Mucosa of rectum (tissue), 2 donors: ENCODE measurements at regions not wholly inside any gene's neighbourhood (a gene's known extent, or its start where the extent isn't known, plus 50 kb on each side); places are given as distances from the start of the nearest gene placed in this dataset.

Experiments used
- H3K27ac ChIP-seq, 2 donors: one replicate each; pipeline ENCODE4 v1.7.0; 2013; ENCODE audit warnings: inconsistent platforms in 2 of 2, low read depth in 2 of 2, low read length in 2 of 2
- H3K27me3 ChIP-seq, 2 donors: one replicate each; pipeline ENCODE4 v1.7.0; 2013; ENCODE audit warnings: low read length in 2 of 2; ENCODE audit not compliant: control insufficient read depth in 2 of 2, insufficient read depth in 2 of 2
- H3K36me3 ChIP-seq, 2 donors: one replicate each; pipeline ENCODE4 v1.7.0; 2013; ENCODE audit warnings: low read length in 2 of 2; ENCODE audit not compliant: control insufficient read depth in 2 of 2, insufficient read depth in 2 of 2
- H3K4me1 ChIP-seq, 2 donors: one replicate each; pipeline ENCODE4 v1.7.0; 2013; ENCODE audit warnings: low read length in 2 of 2, mild to moderate bottlenecking in 1 of 2; ENCODE audit not compliant: control insufficient read depth in 2 of 2, insufficient read depth in 2 of 2
- H3K4me3 ChIP-seq, 2 donors: one replicate each; pipeline ENCODE4 v1.7.0; 2013; ENCODE audit warnings: low read length in 2 of 2
- H3K9ac ChIP-seq, 2 donors: one replicate each; pipeline ENCODE4 v1.7.0; 2013; ENCODE audit warnings: low read length in 2 of 2, low read depth in 1 of 2, mild to moderate bottlenecking in 1 of 2
- H3K9me3 ChIP-seq, 2 donors: one replicate each; pipeline ENCODE4 v1.7.0; 2013; ENCODE audit warnings: low read length in 2 of 2; ENCODE audit not compliant: control insufficient read depth in 2 of 2
- donor health status: healthy.
- donor health status: Normal muscosa, but diverticular disease.

- no peak overlapping the region for H3K4me3 ChIP-seq
- H3K27ac ChIP-seq = no peak overlapping the region
- no peaks in the 10 kb centered on the region for H3K27me3 ChIP-seq
- no peak overlapping the region for H3K9ac ChIP-seq
- H3K4me1 ChIP-seq = no peaks in the 10 kb centered on the region
- H3K9me3 ChIP-seq = no peaks in the 10 kb centered on the region
- no peaks in the 10 kb centered on the region for H3K36me3 ChIP-seq
Measured at GRCh38 chr1:218572050-218572449, 226.9 kb downstream of the TGFB2 start.

DNA sequence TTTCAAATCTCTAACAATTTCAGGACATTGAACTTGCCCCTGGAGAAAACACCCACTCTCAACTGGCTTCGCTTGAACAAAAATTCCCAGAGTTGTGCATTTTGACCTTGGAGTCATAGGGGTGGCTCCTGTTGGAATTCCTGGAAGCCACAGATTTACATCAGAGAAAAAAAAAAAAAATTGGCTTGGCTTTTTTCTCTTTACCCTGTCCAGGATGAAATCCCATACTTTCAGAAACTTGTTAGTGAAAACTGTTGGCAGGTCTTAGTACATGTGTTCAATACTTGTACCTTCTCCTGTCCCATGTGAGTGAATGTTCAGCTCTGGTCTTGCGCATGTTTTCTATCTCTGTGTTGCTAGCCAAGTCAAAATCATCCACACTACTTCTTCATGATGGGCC lies 228.8 kb downstream of the TGFB2 start:
- Histone ChIP-seq H3K9me3 (no peaks in the 10 kb centered on the region), H3K4me3 (no peak overlapping the region), H3K4me1 (no peaks in the 10 kb centered on the region), H3K9ac (no peak overlapping the region), H3K27ac (no peak overlapping the region), H3K36me3 (no peaks in the 10 kb centered on the region), H3K27me3 (no peaks in the 10 kb centered on the region)

- H3K27me3 ChIP-seq = no peaks in the 10 kb centered on the region
- no peaks in the 10 kb centered on the region for H3K36me3 ChIP-seq
- H3K9ac ChIP-seq = no peak overlapping the region
- H3K9me3 ChIP-seq = no peaks in the 10 kb centered on the region
- H3K4me3 ChIP-seq = no peak overlapping the region
- H3K4me1 ChIP-seq = no peaks in the 10 kb centered on the region
- H3K27ac ChIP-seq = no peak overlapping the region
Measured at GRCh38 chr1:218575079-218575478, 229.9 kb downstream of the TGFB2 start.

DNA sequence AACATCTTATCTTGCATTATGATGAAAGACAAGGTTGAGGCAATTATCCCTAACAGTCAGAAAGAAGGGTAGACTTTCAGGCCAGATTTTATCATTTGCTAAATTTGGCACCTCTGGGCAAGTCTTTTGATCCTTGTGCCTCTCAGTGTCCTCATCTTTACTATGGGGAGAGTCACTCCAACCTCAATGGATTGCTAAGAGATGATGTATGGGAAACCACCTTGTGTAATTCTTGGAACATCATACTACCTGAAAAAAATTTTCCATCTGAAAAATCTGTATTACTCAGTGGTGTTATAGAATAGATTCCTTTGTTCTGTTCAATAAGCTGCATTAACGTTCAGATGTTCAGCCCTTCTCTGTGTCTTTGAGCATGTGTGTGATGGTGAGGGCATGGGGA lies 230.7 kb downstream of the TGFB2 start:
- H3K27ac ChIP-seq = no peak overlapping the region
- H3K4me3 ChIP-seq = no peak overlapping the region
- H3K27me3 ChIP-seq = no peaks in the 10 kb centered on the region
- H3K4me1 ChIP-seq = no peaks in the 10 kb centered on the region
- H3K9me3 ChIP-seq = no peaks in the 10 kb centered on the region
- no peak overlapping the region for H3K9ac ChIP-seq
- H3K36me3 ChIP-seq = no peaks in the 10 kb centered on the region

- H3K27me3 ChIP-seq = no peaks in the 10 kb centered on the region
- no peaks in the 10 kb centered on the region for H3K4me1 ChIP-seq
- H3K27ac ChIP-seq = no peak overlapping the region
- H3K36me3 ChIP-seq = no peaks in the 10 kb centered on the region
- peaks cover 0 to 2% of the 10 kb centered on the region in 2 donors for H3K9me3 ChIP-seq
- no peak overlapping the region for H3K4me3 ChIP-seq
- no peak overlapping the region for H3K9ac ChIP-seq
Measured at GRCh38 chr1:218582646-218583045, 237.5 kb downstream of the TGFB2 start.

GRCh38 chr1:218584418-218585155 lies 239.5 kb downstream of the TGFB2 start:
- Histone ChIP-seq H3K9ac (no peak overlapping the region), H3K27ac (no peak overlapping the region), H3K27me3 (no peaks in the 10 kb centered on the region), H3K9me3 (peaks cover 0 to 2% of the 10 kb centered on the region in 2 donors), H3K4me1 (no peaks in the 10 kb centered on the region), H3K36me3 (no peaks in the 10 kb centered on the region), H3K4me3 (no peak overlapping the region)

DNA sequence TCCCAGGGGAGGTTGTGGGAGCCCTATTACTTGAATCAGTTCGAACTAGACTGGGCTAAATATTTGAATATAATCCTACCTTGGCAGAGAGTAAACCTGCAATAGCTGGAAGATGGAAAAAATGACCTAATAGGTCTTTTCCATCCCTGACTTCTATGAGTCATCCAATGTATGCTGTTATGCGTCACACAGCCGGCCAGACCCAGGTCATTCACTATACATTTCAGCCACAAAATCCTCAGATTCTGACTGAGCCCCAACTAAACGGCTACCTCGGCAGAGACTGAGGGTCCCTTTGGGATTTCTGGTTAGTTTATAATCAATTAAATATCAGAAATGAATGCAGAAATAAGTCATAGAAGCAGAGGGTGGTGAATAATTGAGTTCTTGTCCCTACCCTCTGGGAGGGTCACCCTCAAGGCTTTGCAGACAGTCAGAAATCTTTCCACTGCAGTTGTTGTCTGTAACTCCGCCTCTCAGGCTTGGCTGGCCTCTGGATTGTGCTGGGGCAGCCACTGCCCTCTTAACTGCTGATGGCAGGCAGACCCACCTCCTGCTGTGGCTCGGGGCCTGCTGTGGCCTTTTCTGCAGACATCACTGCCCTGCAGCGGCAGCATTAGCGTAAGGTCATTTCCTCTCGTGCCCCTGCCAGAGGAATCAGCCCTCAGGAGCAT lies 240.5 kb downstream of the TGFB2 start:
- Histone ChIP-seq H3K4me3 (no peak overlapping the region), H3K9ac (no peak overlapping the region), H3K27me3 (no peaks in the 10 kb centered on the region), H3K36me3 (no peaks in the 10 kb centered on the region), H3K27ac (no peak overlapping the region), H3K9me3 (peaks cover 1 to 2% of the 10 kb centered on the region in 2 donors), H3K4me1 (no peaks in the 10 kb centered on the region)

DNA sequence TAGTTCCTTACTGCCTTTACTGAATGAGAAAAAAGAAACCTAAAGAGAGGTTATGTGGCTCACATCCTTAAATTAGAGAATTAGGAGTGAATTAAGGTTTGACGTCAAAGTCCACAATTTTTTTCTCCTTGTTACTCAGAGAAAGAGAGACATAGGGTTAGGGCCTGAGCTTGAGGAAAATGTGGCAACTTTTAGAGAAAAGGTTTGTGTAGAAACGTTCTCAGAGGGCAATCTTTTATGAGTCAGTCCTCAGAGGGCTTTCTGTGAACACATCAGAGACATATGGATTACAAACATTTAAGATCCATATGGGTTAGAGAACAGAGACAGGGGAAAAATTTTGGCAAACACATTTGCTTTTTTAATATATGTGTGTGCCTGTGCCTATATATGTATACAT lies 242.8 kb downstream of the TGFB2 start:
- no peak overlapping the region for H3K4me3 ChIP-seq
- H3K9ac ChIP-seq = no peak overlapping the region
- no peaks in the 10 kb centered on the region for H3K36me3 ChIP-seq
- H3K4me1 ChIP-seq = no peaks in the 10 kb centered on the region
- no peaks in the 10 kb centered on the region for H3K27me3 ChIP-seq
- H3K27ac ChIP-seq = no peak overlapping the region
- peaks cover 0 to 1% of the 10 kb centered on the region in 2 donors for H3K9me3 ChIP-seq

DNA sequence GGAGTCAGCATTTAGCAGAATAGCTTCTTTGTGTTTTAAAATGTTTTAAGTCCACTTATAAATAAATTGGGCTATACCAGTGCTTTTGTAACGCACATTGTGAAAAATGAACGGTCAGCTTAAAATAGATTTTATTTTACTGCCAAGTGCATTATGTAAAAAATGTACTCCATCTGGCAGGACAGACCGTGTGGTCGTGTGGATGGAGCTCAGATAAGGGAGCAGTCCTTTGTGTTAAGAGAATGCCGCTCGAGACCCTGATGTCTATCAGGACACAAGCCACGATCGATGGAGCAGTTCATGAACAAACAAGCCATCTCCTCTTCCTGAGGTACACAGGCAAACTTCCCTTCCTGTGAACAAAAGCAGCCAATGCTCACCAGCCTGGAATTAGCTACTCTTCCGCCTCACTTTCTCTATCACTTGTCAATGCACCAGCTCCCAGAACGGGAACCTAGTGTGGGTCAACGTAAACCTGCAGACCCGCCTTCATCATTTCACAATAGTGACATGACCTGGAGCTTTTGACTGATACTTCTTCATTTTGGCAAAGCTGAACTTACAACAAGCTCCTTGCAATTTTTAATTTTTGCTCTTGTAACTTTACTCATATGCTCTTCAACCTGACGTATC lies 243.5 kb downstream of the TGFB2 start:
- no peaks in the 10 kb centered on the region for H3K36me3 ChIP-seq
- no peaks in the 10 kb centered on the region for H3K27me3 ChIP-seq
- no peak overlapping the region for H3K9ac ChIP-seq
- H3K4me1 ChIP-seq = no peaks in the 10 kb centered on the region
- H3K4me3 ChIP-seq = no peak overlapping the region
- peaks cover 0 to 1% of the 10 kb centered on the region in 2 donors for H3K9me3 ChIP-seq
- no peak overlapping the region for H3K27ac ChIP-seq

DNA sequence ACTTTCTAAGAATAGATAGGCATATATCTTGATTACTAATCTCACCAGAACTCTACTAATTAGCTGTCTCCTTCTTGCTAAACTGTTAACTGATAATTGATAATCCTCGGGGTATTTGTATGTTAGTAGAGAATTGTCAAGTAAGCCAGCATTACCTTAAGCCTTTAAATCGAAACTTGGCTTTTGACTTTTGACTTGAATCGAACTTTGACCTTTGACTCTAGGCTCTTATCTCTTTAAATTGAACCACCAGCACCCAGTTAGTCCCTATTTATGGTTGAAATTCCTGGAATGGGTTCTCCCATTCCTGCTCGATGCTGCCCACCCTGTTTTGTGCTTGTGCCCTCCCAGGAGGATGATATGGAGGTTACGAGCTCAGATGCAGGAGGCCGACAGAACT lies 244.4 kb downstream of the TGFB2 start:
- Histone ChIP-seq H3K9me3 (peaks cover 0 to 1% of the 10 kb centered on the region in 2 donors), H3K27me3 (no peaks in the 10 kb centered on the region), H3K27ac (no peak overlapping the region)

More for the DNA sequence above, 244.4 kb downstream of the TGFB2 start:
- Histone ChIP-seq H3K4me1 (no peaks in the 10 kb centered on the region), H3K4me3 (no peak overlapping the region), H3K36me3 (no peaks in the 10 kb centered on the region), H3K9ac (no peak overlapping the region)
